NCI-H1694 treated with DMSO at 0.1 percent for 48 hours (cell line): ENCODE measurements at regions not wholly inside any gene's neighbourhood (a gene's known extent, or its start where the extent isn't known, plus 50 kb on each side); places are given as distances from the start of the nearest gene placed in this dataset.

Source experiments
- DNase-seq: peaks from one replicate; lab custom pipeline; 2025; lab: John Stamatoyannopoulos, UW

DNA sequence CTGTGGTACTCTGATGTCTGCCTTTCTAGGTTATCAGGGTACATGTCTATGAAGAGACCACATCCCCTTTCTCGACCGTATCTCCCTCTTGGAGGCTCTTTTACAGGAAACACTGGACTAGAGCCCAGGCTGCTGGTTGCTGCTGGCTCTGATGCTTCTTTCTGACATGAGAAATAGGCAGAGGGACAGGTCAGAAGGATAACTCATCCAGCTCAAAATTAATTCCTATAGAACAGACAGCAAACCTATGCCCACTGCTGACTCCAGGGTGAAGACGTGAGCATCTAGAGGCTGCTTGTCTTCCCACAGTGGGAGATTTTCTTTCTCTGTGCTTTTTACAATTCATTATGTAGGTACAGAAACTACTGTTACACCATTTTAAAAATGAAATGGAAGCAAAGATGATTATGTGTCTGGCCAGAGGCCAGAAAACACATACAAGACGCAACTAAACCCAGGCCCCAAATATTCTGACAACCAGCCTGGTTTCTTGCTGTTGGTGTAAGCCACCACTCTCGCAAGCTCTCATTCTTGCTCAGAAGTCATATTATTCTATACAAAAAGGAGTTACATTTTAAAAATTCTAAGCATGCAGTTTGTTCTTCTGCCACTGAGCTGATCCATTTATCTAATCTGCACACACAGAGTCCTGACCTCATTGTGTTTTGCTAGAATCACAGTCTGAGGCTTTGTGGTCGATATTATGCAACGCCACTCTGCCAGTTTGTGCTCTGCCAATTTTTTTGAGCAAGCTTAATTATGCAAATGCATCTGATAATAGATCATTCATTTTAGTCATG lies 424.3 kb downstream of the KIF20B start:
- peak; percentile 50 for DNase-seq

DNA sequence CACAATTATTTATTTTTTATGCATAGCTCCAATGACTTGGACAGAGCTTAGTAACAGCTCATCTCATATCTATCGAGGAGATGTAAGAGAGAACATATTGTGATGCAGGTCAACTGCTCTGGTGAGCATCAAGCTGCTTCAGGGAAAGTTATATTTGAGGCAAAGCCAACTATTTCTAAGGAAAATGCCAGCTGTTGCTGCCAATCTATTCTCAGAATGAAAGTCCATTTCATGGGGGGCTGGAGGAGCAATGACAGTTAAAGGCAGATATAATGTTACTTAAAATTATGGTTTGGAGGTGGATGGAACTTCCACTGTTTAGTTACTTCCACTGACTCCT lies 424.8 kb downstream of the KIF20B start:
- peak; percentile 50 for DNase-seq

DNA sequence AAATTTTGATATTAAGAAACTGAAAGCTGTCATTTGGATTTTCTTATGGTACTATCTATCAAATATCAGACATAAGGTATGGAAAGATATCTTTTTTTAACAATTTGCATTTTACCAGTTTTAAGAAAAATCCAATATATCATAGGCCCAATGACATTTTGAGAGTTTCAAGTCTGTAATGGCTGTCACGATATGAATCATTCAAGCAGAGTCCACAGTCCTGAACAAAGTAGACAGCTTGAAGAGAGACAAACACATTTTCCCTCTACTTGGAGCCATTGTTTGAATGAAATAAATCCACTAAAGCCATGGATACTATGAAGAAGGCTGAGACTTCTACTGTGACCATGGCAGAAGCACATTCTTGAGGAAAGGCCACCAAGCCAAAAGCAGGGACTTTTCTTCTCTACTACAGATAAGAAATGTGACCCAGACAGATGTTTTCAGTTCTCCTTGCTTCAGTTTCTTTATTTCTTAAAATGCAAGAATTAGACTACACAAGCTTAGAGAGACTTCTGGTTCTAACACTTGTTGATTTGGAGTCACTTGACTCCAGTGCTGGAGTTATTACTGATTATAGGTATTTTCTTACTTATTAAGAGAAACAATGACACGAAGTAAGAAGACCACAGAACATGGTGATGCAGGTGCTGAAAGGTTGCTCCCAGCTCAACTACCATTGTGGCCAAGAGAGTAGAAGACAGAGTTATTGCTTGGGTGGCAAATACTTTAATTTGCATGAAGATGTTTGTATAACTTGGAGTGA lies 429.1 kb downstream of the KIF20B start:
- no peak for DNase-seq

DNA sequence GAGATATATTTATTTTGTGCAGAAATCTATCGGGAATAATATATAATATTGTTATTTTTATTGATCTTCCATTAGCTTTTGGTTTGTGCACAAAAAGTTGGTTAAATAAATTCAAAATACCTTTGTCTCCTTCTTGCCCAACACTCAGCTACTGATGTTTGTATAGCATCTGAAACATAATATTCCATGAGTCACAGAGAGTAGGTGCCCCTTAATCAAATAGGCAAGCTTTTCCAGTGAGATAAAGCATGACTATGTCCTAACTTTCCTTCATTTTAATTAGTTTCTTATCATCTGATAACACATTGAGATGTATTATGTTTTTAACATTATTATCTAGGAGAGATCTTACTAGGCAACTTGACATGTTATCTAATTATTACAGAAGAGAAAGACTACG lies 432.2 kb downstream of the KIF20B start:
- no peak for DNase-seq

DNA sequence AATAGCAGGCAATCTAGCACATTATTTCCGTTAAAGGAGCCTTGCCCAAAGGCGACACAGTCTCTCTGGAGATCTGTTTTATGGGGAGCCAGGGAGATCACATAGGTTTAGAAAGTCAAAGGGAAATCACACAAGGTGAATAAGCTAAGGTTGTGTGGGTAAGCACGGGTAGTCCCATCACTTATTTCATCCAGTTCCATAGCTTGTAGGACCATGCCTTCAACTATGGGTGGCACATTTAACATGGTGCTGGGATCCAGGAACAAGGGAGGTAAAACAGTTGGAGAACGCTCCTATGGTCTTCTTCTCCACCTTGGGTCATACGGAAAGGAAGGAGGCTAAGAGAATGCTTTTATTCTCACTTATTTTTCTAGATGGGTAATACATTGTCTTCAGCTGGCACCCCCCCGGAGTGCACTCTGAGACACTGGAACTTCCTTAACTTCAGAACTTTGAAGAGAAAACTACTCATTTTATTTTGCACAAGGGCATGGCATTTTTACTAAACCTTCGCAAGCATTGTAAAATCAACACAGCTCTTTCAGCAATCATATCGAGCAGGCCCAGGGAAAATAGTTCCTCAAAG lies 435.4 kb downstream of the KIF20B start:
- DNase-seq: no peak

DNA sequence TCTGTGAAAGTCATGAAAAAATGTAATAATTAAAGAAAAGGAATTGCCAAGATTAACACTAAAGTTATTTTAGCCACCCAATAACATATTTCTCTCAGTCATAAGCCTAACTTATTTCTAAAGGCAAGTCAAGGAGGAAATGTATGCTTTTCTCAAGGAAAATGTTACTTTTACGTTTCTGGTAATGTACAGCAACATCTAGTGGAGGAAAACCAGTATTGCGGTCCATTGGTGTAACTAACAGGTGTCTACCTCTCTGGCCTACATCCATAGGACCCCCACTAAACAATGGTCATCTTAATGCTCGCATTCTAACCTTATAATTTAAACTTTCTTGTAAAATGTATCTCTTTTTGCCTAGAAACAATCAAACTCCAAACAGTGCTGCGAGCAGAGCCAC lies 437.5 kb downstream of the KIF20B start:
- DNase-seq: no peak

DNA sequence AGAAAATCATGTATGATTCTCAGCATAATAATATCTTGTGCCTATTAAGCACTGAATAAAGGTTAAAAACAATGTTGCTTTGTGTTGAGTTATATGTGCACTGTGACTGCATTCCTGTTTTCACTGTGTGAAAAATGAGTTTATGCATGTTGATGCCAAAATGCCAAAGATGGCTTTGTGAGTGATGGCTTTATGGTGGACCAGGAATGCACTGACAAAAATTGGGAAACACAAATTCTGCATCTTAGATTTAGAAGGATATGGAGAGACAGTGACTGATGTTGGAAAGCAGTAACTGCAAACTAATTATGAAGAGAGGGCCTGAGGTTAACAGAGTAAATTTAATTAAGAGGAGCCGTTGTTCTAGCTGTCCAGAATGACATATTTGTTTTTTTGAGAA lies 440.4 kb downstream of the KIF20B start:
- DNase-seq: no peak

DNA sequence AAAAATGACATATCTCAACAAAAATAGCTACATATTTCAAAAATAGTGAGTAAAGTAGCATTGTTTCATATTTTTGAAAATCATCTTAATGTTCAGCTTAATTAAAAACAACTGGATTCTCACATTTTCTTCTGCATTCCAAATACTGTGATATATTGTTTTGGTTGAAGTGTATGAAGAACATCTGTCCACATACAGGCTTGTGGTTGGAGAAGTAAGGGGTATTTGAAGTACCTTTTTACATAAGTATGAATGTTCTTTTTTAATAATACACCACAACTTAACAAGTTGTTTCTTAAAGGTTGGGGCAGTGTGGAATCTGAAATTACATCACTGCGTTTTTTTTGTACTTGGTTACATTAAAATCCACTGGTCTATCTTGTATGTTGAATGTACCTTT lies 442.5 kb downstream of the KIF20B start:
- DNase-seq: no peak

DNA sequence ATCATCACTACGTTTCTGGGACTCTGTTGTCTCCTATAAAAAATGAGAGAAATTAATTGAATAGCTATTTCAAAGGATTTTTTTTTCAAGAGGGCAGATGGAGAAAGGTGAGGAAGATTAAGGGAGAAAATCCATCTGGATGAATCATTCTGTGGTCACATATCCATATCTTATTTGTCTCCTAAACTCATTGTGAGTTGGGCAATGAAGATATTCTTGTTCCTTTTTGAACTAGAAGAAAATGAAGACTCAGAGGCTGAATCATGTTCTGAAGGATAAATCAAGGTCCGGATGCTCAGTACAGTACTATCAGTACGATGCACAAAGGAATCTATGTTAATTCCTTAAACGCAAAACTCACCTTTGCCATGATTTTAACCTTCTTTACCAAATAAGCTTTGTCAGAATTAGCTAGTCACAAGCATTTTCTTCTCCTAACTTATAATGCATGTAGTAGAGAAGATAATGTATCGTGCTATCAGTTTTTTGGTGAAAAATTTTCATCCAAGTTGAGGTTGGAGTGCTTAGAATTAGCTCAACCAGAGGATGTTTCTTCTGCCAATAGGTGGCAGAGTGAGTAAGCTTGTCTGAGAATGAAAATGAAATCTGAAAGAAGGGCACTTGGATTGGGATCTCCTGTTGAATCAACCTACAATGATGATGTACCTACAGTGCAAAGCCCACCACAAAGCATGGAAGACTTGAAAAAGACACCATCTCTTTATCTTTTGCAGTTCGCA lies 446.9 kb downstream of the KIF20B start:
- DNase-seq: peak; percentile 54

DNA sequence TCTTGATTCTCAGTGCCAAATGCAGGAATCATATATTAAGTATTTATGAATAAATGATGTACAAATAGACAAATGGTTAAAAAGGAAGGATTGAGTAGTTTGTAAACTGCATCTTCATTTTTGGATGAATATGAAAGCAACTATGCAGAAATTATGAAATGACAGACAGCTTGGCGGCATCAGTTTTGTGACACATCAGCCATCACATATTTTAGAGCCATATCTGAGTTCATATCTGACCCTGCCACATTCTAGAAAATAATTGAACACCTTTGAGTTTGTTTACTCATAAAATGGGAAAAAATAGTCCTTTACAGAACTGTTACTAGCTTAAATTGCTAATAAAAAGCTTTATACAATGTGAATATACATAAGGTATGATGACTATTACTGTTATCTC lies 448.2 kb downstream of the KIF20B start:
- DNase-seq: no peak

DNA sequence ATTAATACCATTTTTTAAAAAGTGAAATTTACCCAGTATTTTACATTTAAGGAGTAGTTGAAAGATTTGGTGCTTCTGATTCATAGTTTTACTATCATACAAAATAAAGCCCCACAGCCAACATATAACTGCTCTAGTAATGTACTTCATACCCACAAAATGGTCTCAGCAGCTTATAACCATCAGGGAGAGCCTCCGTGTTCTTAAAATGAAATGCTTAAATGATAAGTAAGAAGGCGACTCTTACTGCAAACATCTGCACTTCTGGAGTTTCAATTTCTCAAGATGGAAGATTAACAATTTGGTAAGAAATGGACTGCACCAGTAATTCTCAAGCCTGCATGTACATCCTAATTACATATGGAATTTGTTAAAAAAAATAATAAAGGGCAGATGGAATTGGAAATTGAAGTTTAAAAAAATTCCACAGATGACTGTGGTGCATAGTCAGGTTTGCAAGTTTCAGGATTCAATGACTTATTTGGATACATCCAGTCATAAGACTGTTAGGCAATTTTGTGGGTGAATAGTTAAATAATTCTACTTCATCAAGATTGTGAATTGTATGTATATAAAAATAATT lies 461.0 kb downstream of the KIF20B start:
- DNase-seq: no peak

DNA sequence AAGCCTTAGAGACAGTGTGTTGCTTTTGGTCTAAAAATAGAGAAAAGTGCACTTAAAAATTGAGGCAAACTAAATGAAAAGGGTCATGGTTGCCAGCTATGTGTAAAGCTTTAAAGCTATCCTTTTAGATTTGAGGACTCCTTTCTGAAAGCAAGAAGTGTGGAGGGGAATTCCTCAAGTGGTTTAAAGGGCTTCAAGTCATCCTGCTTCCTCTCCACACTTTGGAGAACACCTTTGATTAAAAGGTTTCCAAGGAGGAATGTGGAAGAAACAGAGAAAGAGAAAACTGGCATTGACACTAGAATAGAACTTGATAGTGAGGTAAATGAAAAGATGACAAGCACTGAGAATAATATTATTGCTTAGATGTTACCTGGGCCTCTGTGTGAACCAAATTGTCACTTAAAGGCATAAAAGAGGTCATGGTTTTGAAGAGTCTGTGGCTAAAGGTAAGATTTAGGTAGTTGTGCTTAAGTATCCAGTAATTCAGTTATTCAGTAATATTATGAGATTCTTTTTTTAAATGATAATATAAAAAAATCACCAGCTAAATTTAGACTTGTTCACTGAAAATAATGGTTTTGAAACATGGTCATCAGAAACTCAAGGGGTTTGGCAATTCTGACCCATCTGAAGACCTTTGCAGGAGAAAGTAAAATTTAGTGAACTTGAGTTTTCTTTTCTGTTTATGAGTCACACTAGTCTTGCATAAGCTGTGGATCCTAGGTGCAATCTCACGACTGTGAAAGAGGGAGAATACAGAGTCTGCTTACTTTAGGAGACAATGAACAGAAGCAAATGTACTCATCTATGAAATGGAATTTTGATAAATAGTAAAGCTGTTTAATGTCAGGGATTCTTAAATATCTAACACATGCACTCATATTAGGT lies 466.0 kb downstream of the KIF20B start:
- DNase-seq: no peak

DNA sequence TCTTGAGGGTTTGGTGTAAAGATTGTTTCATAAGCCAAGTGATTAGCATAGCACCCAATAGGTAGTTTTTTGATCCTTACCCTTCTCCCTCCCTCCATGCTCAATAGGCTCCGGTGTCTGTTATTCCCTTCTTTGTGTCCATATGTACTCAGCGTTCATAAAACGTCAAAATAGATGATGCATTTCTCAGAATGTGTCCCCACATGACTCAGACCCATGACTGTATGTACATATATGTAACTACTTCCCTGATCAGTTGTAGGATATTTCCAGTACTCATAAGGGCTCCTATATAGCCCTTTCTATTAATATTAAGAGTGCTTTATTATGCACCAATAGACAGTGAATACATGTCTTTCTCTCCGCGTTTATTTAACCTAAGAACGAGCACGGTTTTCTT lies 466.9 kb downstream of the KIF20B start:
- no peak for DNase-seq

DNA sequence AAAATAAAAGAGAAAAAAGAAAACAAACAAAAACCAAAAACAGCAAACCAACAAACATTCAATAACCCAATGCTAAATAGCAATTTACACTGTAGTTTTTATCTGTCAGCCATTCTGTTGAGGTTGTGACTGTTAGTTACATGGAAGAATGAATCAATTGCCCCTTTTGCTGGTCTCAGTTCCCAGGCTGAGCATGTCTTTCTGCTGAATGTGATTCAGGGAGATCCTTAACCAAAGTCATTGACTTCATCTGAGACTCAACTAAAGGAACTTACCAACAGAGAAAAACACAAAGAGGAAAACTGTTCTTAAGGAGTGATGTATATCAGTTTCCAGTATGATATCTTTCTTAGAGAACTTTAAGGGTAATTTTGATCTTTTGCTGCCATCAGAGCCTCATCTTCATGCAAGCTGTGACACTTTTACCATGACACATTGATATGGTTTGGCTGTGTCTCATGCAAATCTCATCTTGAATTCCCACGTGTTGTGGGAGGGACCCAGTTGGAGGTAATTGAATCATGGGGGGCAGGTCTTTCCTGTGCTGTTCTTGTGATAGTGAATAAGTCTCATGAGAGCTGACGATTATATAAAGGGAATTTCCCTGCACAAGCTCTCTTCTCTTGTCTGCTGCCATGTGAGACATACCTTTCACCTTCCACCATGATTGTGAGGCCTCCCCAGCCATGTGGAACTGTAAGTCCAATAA lies 469.8 kb downstream of the KIF20B start:
- no peak for DNase-seq

DNA sequence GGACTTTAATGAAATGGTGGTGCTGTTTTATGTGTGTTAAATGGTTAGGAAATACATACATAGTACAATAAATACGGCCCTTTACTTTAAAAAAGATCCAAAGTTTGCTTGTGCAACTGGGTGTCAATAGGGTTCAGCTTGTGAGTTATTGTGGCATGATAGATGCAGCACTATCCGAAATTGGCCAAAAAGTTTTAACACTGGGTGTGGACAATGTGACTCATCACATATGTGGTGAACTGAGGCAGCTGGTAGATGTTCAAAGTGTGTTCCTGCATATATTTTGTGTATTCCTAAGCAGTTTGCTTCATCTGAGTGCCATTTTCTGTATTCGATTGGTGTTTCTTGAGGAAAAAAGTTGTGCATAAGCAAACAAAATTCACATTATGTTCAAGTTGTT lies 473.1 kb downstream of the KIF20B start:
- DNase-seq: no peak

DNA sequence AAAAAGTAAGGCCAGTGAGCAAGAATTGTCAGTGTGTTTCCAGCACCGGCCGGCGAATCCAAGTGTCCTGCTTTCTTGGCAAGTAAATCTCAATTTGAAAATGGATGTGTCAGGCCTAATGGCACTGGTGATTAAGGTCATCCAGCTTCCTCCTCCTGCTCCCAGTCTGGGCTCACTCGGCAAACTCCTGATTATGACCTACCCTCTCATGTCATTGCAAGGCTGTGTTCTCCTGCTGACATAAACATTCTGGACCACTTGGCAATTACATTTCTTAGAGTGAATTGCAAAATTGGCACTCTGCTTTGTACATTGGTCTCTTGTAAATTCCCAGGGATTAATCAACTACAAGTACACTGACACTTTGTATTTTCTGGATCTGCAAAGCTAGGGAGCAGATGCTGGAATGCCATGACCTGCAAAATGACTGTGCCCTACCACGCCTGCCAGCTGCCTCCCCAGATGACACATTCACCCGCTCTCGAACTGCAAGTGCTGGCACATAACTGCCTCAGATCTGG lies 473.8 kb downstream of the KIF20B start:
- peak; percentile 92 for DNase-seq

DNA sequence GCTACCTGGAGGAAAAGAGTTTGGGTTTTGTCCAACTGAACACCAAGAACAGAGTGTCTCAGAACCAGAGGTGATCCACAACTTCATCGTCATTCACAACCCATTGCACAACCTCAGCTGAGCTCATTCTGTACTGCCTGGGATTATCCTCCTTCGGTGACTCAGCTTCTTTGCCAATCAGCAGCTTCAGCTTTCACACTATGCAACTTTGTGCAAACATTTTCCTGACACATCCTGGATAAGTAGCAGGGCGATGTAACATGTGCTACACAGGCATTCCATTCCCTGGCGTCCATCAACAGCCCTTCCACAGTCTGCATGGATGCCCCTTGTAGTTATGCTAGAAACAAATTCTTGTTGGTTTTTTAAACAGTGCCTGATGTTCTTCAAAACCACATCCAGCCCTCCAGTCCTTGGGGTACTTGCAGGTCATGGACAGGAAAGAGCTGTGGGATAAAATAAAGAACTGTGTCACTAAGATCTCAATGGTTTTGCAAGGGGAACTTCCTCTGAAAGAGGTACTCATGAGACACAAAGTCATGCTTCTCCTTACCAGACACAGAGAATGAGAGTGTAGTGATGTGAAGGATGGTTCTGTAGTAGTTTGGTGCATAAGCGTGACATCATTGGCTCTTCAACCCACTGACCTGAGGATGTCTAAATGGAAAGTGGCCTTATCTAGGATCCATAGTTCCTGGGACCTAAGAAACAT lies 478.5 kb downstream of the KIF20B start:
- no peak for DNase-seq

DNA sequence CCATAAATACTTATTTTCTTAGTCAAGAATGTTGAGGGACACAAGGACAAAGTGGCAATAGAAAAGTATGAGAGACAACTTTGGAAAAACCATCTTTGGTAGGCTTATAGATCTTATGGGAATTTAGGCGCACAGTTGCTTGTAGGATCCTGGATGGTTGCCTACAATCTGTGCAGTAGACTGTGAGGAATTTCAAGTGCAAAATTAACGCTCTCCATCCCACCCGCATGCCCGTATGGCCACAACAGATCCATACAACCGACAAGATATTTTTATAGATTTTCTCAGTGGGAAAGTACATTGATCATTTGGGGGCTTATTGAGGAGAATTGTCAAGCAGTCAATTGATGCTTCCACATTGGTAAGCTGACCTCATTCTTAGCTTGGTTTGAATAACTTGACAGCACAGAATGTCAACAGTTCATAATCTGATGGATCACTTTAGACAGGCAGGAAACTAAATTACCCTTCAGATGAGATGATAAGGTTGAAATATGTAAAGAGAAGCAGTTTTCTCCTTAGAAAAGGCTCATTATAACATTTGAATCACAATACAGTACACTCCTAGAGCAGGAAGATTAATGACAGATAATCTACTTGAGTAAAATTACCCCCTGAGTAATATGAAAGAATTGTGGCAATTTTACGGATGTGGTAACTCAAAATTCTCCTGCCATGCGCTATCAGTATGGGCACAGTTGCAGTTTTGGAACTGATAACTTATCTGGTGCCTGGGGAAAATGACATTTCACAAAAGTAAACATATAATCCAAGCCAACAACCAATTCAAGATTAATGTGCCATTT lies 479.7 kb downstream of the KIF20B start:
- no peak for DNase-seq

DNA sequence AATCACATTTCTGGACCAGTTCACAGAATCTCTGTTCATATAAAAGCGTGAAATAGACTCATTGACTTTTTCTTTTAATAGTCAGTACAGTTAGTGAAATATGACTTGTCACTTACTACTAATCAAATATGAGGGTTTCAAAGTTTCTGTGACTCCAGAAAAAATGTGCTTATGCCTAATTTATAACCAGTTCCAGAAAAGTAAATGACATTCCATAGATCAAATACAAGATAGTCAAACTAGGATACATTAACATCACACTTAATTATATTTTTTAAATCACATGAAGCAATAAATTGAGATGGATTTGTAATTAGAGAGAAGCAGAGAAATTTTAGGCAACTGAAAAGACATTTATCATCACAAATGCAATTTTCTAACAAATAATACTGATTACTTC lies 491.4 kb downstream of the KIF20B start:
- DNase-seq: no peak
